GM12892 (cell line): ENCODE measurements at regions not wholly inside any gene's neighbourhood (a gene's known extent, or its start where the extent isn't known, plus 50 kb on each side); places are given as distances from the start of the nearest gene placed in this dataset.

ENCODE experiments used
- POLR2A ChIP-seq: IDR thresholded peaks from 2 replicates; pipeline ENCODE4 v1.6.1; 2011; ENCODE audit warnings: low read depth, low read length, control low read depth
- POLR2AphosphoS5 ChIP-seq: IDR thresholded peaks from 2 replicates; pipeline ENCODE4 v1.6.1; 2011; ENCODE audit warnings: low read depth, low read length, control low read depth

GRCh38 chr2:217000406-217000805, 140.5 kb upstream of the TNP1 start:
- TF ChIP-seq POLR2A (no peak), POLR2AphosphoS5 (no peak)
